A673 (cell line): ENCODE measurements at regions not wholly inside any gene's neighbourhood (a gene's known extent, or its start where the extent isn't known, plus 50 kb on each side); places are given as distances from the start of the nearest gene placed in this dataset.

Experiments used
- EZH2 ChIP-seq: fragments of 200-600 bp; sonication (generic); IDR thresholded peaks from 2 replicates; pipeline ENCODE4 v1.6.1; 2017; ENCODE audit warnings: borderline replicate concordance, low read depth, mild to moderate bottlenecking, mixed read lengths, antibody characterized with exemption, low read length; ENCODE audit not compliant: poor library complexity, severe bottlenecking
- TF ChIP-seq, protein P1 (sequence below): fragments of 300-800, 200-600 bp; sonication (generic); conservative IDR thresholded peaks from 2 replicates; pipeline ENCODE4 v1.5.1; 2017; ENCODE audit warnings: low read depth, mild to moderate bottlenecking, antibody characterized with exemption, low read length, moderate library complexity, mixed read lengths

GRCh38 chr3:190227064-190227463 is 95.2 kb downstream of the CLDN1 start:
- TF ChIP-seq, protein P1, sequence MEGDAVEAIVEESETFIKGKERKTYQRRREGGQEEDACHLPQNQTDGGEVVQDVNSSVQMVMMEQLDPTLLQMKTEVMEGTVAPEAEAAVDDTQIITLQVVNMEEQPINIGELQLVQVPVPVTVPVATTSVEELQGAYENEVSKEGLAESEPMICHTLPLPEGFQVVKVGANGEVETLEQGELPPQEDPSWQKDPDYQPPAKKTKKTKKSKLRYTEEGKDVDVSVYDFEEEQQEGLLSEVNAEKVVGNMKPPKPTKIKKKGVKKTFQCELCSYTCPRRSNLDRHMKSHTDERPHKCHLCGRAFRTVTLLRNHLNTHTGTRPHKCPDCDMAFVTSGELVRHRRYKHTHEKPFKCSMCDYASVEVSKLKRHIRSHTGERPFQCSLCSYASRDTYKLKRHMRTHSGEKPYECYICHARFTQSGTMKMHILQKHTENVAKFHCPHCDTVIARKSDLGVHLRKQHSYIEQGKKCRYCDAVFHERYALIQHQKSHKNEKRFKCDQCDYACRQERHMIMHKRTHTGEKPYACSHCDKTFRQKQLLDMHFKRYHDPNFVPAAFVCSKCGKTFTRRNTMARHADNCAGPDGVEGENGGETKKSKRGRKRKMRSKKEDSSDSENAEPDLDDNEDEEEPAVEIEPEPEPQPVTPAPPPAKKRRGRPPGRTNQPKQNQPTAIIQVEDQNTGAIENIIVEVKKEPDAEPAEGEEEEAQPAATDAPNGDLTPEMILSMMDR: no peak
- no peak for TF ChIP-seq EZH2
